Activated B cell treated with CpG ODN at 0.5 μM for 24 hours (primary cell): ENCODE measurements at regions not wholly inside any gene's neighbourhood (a gene's known extent, or its start where the extent isn't known, plus 50 kb on each side); places are given as distances from the start of the nearest gene placed in this dataset.

Experiments
- ATAC-seq: fragments of 200-7000 bp; cut with Tn5 transposase; one replicate; pipeline ENCODE4 v1.10.0; 2021; ENCODE audit warnings: low read depth, mild to moderate bottlenecking, moderate library complexity
- CTCF ChIA-PET: fragments of 350-600 bp; sonication (Branson Sonifier 250); formaldehyde crosslinking; loops from one replicate; lab custom pipeline; 2021; ENCODE audit warnings: antibody characterized with exemption; lab: Charles Lee
- POLR2A ChIA-PET: fragments of 350-600 bp; sonication (Branson Sonifier 250); formaldehyde crosslinking; loops from one replicate; lab custom pipeline; 2021; ENCODE audit warnings: antibody characterized with exemption; lab: Charles Lee
- DNase-seq: peaks from one replicate; pipeline ENCODE4 v3.0.0; 2022
- H3K27ac Mint-ChIP-seq: one replicate; pipeline ENCODE4 v1.8.0; 2020; ENCODE audit warnings: mixed read lengths
- H3K27me3 Mint-ChIP-seq: one replicate; pipeline ENCODE4 v1.8.0; 2021; ENCODE audit warnings: mixed read lengths
- H3K36me3 Mint-ChIP-seq: one replicate; pipeline ENCODE4 v1.8.0; 2021; ENCODE audit warnings: low read depth, mixed read lengths
- H3K4me1 Mint-ChIP-seq: one replicate; pipeline ENCODE4 v1.8.0; 2021; ENCODE audit warnings: mixed read lengths
- H3K4me3 Mint-ChIP-seq: one replicate; pipeline ENCODE4 v1.8.0; 2020; ENCODE audit warnings: mild to moderate bottlenecking, mixed read lengths
- H3K9me3 Mint-ChIP-seq: one replicate; pipeline ENCODE4 v1.8.0; 2020; ENCODE audit warnings: mixed read lengths
- CTCF ChIP-seq: fragments of 200-600 bp; IDR thresholded peaks from one replicate; pipeline ENCODE4 v1.8.0; 2022; ENCODE audit warnings: antibody characterized with exemption, mild to moderate bottlenecking
- intact Hi-C: fragments of 100-400 bp; cut with micrococcal nuclease; formaldehyde crosslinking; loops from one replicate; pipeline ENCODE4 v1.15.1; 2024

GRCh38 chr1:58882322-58882948 is 98.6 kb upstream of the JUN start:
- ChIA-PET CTCF (no interaction called here), POLR2A (no interaction called here)
- Mint-ChIP-seq H3K27ac (no peak overlapping the region), H3K4me3 (no peak overlapping the region), H3K36me3 (no peaks in the 10 kb centered on the region), H3K27me3 (peaks cover 2% of the 10 kb centered on the region), H3K4me1 (peaks cover 17% of the 10 kb centered on the region), H3K9me3 (no peaks in the 10 kb centered on the region)
- ATAC-seq (no peak), DNase-seq (no peak)
- no peak for TF ChIP-seq CTCF
- intact Hi-C loops: no loop called here

- no peak for TF ChIP-seq CTCF
- ChIA-PET POLR2A (no interaction called here), CTCF (no interaction called here)
- intact Hi-C loops: no loop called here
- Mint-ChIP-seq H3K27ac (no peak overlapping the region), H3K27me3 (peaks cover 2% of the 10 kb centered on the region), H3K4me3 (peak overlapping the region; percentile 21), H3K36me3 (no peaks in the 10 kb centered on the region), H3K4me1 (peaks cover 17% of the 10 kb centered on the region), H3K9me3 (no peaks in the 10 kb centered on the region)
- DNase-seq: no peak
- no peak for ATAC-seq
These were observed 99.4 kb upstream of the JUN start for GRCh38 chr1:58883037-58883887.

- peak; percentile 85 for ATAC-seq
- Mint-ChIP-seq H3K9me3 (no peaks in the 10 kb centered on the region), H3K36me3 (no peaks in the 10 kb centered on the region), H3K27ac (no peak overlapping the region), H3K4me3 (no peak overlapping the region), H3K27me3 (peaks cover 1% of the 10 kb centered on the region), H3K4me1 (peaks cover 17% of the 10 kb centered on the region)
- intact Hi-C loops: no loop called here
- ChIA-PET CTCF (no interaction called here), POLR2A (no interaction called here)
- DNase-seq: no peak
- no peak for TF ChIP-seq CTCF
These were observed 100.1 kb upstream of the JUN start for GRCh38 chr1:58883888-58884482.

- peaks cover 17% of the 10 kb centered on the region for H3K4me1 Mint-ChIP-seq
- no peak for TF ChIP-seq CTCF
- H3K27ac Mint-ChIP-seq: no peak overlapping the region
- no peak overlapping the region for H3K4me3 Mint-ChIP-seq
- H3K36me3 Mint-ChIP-seq: no peaks in the 10 kb centered on the region
- intact Hi-C loops: no loop called here
- no peaks in the 10 kb centered on the region for H3K9me3 Mint-ChIP-seq
- DNase-seq: no peak
- ChIA-PET CTCF (interaction anchor here (0.7 kb wide), 1 partner anchor 814 kb away, joined by 3 read pairs; no protein-coding TSS in a partner anchor), POLR2A (interaction anchor here (0.7 kb wide), 1 partner anchor 301 kb away, joined by 3 read pairs; no protein-coding TSS in a partner anchor)
- no peak for ATAC-seq
- no peaks in the 10 kb centered on the region for H3K27me3 Mint-ChIP-seq
These were observed 101.1 kb upstream of the JUN start for GRCh38 chr1:58884706-58885661.
